ENCODE measurements at regions not wholly inside any gene's neighbourhood (a gene's known extent, or its start where the extent isn't known, plus 50 kb on each side); places are given as distances from the start of the nearest gene placed in this dataset.
"Not testable (repeated sequence)": the region's sequence is repeated elsewhere in the genome, so short reads cannot be mapped to it uniquely, and the experiment has no call there.

- TF ChIP-seq CTCF (IDR thresholded peaks at IDR 0.05; ENCODE audit: insufficient read depth, low read length, missing control alignments): no peak
- CTCF ChIA-PET: no interaction called here
- POLR2A ChIA-PET: no interaction called here
- no peak overlapping the region for H3K4me3 ChIP-seq (ENCODE audit: low read depth, low read length)
- DNase-seq (ENCODE audit: low read depth, low spot score): no peak
Observed at GRCh38 chr5:16383544-16384052, 82.0 kb downstream of the ZNF622 start.

- no peak for TF ChIP-seq CTCF (IDR thresholded peaks at IDR 0.05; ENCODE audit: insufficient read depth, low read length, missing control alignments)
- no peak for DNase-seq (ENCODE audit: low read depth, low spot score)
- ChIA-PET CTCF (no interaction called here), POLR2A (no interaction called here)
- H3K4me3 ChIP-seq (ENCODE audit: low read depth, low read length): no peak overlapping the region
Observed at GRCh38 chr5:16382047-16382446, 83.6 kb downstream of the ZNF622 start.

GRCh38 chr5:16378762-16379161 lies 86.8 kb downstream of the ZNF622 start:
- CTCF ChIA-PET: no interaction called here
- no peak for DNase-seq (ENCODE audit: low read depth, low spot score)
- no peak overlapping the region for H3K4me3 ChIP-seq (ENCODE audit: low read depth, low read length)
- no peak for TF ChIP-seq CTCF (IDR thresholded peaks at IDR 0.05; ENCODE audit: insufficient read depth, low read length, missing control alignments)
- POLR2A ChIA-PET: no interaction called here

- CTCF ChIA-PET: no interaction called here
- H3K4me3 ChIP-seq (ENCODE audit: low read depth, low read length): no peak overlapping the region
- no peak for TF ChIP-seq CTCF (IDR thresholded peaks at IDR 0.05; ENCODE audit: insufficient read depth, low read length, missing control alignments)
- POLR2A ChIA-PET: no interaction called here
- no peak for DNase-seq (ENCODE audit: low read depth, low spot score)
Observed at GRCh38 chr5:16372493-16372892, 93.1 kb downstream of the ZNF622 start.

- POLR2A ChIA-PET: no interaction called here
- CTCF ChIA-PET: no interaction called here
- TF ChIP-seq CTCF (IDR thresholded peaks at IDR 0.05; ENCODE audit: insufficient read depth, low read length, missing control alignments): no peak
- no peak overlapping the region for H3K4me3 ChIP-seq (ENCODE audit: low read depth, low read length)
- no peak for DNase-seq (ENCODE audit: low read depth, low spot score)
Observed at GRCh38 chr5:16366491-16366890, 99.1 kb downstream of the ZNF622 start.

GRCh38 chr5:16364910-16365309 lies 100.7 kb downstream of the ZNF622 start:
- POLR2A ChIA-PET: no interaction called here
- no peak for DNase-seq (ENCODE audit: low read depth, low spot score)
- no peak overlapping the region for H3K4me3 ChIP-seq (ENCODE audit: low read depth, low read length)
- TF ChIP-seq CTCF (IDR thresholded peaks at IDR 0.05; ENCODE audit: insufficient read depth, low read length, missing control alignments): no peak
- CTCF ChIA-PET: no interaction called here

GRCh38 chr5:16353439-16353838 lies 112.2 kb downstream of the ZNF622 start:
- H3K4me3 ChIP-seq (ENCODE audit: low read depth, low read length); POLR2A ChIA-PET; CTCF ChIA-PET; DNase-seq (ENCODE audit: low read depth, low spot score): not testable (repeated sequence)

Measured in AG04449 (cell line).